NCI-H146 treated with DMSO at 0.1 percent for 48 hours (cell line): ENCODE measurements at regions not wholly inside any gene's neighbourhood (a gene's known extent, or its start where the extent isn't known, plus 50 kb on each side); places are given as distances from the start of the nearest gene placed in this dataset.

Experiments
- DNase-seq: peaks from one replicate; lab custom pipeline; 2025; ENCODE audit not compliant: unreplicated experiment; lab: John Stamatoyannopoulos, UW

DNA sequence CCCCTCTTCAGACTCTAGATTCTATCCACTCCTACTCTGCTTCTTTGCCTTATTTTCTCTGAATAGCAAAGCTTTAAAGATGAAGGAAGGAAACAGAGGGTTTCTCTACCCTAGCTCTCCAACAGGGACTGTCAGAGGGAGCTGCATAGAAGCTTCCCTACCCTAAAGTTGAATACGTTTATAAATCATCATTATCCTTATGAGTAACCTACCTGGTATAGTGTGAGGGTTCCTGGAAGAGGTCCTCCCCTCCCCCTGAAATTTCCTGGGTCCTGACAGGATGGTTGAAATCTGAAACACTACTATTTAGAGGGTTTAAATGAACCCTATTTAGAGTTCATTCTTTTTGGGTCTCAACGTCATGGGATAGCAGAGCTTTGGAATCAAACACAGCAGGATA lies 187.0 kb upstream of the RBPJ start:
- DNase-seq, result no peak

GRCh38 chr4:26135331-26135730 lies 185.5 kb upstream of the RBPJ start:
- DNase-seq, result no peak

DNA sequence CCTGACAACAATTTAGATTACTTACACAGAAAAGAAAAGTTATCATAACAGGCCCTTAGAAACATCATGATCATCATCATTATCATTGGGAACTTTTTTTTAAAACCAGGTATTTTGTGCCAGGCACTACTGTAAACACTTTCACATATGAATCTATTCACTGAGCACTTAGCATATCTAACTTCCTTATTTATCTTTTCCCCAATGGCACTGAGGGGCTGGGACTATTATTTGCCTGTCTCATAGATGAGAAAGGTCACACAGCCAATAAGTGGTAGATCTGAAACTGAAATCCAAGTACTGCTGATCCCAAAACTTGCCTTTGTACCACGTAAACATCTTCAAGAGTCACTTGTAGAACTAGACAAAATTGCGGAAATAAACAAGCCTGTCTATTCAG lies 184.2 kb upstream of the RBPJ start:
- no peak for DNase-seq

DNA sequence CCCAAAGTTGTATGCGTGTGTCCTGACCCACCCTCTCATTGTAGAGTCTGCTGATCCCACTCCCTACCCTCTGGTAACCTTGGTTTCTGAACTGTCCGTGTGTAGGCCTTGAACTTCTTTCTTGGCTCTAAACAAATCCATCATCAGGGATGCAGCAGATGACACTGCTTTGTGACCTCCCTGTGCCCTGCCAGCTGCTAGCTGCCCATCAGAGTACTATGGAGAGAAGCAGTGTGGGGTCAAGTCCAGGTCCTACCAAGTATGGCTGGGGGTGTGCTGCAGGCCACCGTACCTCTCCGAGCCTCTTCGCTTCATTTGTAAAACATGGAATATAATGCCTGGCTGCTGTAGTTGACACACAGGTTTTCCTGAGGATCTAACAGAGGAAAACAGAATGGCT lies 183.5 kb upstream of the RBPJ start:
- no peak for DNase-seq

GRCh38 chr4:26139310-26139924 lies 181.4 kb upstream of the RBPJ start:
- no peak for DNase-seq

DNA sequence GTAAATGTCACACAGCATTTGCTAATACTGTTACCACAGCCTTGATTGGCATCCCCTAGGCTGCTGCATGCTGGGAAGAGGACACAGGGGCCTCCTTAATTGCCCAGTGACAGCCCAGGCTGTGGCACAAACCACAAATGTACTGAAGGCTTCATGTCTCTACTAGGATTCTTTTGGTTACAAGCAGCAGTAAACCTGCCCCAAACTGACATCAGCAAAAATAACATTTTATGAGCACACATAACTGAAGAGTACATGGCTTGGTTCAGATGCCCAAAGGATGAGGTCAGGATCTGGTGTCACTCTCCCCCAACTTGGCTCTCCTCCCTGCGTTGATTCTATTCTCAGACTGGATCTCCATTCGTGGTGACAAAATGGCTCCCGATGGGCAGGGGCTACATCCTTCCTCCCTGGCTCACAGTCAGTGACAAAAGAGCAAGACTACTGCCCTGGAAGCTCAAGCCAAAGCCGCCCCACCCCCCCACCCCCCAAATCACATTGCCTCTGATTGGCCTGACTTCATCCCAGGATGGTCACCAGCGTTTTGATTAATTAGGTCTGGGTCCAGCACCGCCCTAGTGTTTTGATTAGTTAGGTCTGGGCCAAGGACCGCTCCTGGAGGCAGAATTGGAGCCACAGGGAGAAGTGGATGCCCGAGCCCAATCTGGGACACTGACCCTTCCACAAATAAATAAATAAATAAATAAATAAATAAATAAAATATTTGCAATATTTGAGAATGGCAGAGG lies 180.5 kb upstream of the RBPJ start:
- DNase-seq, result no peak

DNA sequence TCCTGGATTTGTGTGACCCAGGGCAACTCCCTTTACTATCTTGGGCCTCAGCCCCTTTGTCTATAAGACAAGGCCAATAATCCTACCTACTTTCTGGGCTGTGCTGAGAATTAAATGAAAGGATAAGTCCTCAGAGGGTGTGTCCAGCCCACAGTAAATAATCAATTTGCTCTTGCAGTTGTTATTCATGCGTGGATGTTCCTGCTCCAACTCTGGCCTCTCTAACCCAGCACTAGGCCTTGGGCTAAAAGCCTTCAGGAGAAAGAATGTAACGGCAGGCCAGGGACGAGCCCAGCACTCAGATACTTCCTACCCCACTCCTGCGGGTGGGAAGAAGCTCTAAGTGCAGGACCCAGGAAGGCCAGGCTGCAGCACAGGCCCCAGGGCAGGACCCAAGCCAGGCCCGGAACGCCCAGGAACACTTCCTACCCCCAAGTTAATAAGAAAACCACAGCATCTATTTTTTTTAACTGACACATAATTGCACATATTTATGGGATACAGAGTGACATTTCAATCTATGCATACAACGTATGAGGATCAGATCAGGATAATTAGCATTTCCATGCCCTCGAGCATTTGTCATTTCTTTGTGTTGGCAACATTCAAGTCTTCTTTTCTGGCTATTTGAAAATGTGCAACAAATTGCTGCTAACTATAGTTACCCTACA lies 179.6 kb upstream of the RBPJ start:
- no peak for DNase-seq

- no peak for DNase-seq
Measured at GRCh38 chr4:26141911-26142638, 178.7 kb upstream of the RBPJ start.

DNA sequence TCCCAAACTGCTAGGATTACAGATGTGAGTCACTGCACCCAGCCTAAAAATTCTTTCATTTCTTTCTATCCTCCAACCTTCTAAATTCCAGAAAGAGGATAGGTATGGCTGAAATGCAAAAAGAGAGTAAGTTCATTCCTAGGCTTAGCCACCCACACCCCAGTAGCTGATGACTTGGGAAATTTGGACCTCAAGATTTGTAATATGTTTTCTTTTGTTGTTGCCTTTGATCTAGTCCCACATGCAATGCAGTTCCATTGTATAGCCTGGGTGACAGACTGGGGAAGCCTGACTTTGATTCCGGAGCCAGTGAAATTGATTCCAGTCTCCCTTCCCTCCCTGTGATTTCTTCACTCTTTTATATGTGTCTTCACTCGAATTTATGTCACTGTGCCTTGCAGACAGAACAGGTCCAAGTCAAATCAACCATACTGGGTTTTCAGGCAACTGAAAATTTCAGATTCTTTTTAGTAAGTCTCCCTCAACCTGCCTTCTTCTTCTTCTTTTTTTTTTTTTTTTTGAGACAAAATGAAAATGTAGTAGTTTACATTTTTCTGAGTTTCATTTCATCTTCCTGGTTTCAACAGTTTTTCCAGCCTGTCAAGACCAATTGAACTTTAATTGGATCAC lies 176.2 kb upstream of the RBPJ start:
- DNase-seq, result no peak

DNA sequence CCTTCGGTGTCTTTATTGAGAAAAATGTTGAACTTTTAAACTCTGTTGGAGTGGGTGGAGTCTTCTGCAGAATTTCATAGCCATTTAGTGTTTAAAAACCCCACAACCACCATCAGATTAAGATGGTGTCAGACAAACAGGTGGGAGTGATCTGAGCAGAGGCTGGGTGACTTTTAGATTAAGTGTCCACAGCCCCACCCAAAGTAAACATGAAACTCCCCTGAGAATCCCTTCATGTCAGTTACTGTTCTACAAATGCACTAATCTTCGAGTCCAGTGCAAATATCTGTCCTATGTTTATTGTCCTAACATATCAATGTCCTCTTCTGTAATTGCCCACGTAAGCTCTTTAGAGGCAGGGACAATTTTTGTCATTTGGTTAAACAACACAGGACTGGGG lies 175.6 kb upstream of the RBPJ start:
- no peak for DNase-seq

GRCh38 chr4:26148927-26149326 lies 171.9 kb upstream of the RBPJ start:
- DNase-seq, result no peak

DNA sequence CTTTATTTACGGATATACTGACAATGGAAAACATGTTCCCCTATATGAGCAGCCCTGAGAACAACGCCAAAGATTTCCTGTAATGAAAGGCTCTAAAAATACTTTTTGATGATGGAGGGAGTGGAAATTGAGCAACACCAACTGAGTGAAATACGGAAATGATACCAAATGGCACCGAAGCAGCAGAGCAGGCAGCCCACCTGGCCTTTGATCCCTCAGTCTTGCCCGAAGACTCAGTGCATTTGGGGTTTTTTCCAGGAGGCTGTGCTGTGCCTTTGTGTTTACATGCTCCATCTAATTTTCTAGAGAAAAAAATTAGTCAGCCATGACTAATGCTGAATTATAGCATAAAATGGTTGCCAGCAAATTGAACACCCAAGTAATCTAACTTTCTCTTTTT lies 169.9 kb upstream of the RBPJ start:
- no peak for DNase-seq

DNA sequence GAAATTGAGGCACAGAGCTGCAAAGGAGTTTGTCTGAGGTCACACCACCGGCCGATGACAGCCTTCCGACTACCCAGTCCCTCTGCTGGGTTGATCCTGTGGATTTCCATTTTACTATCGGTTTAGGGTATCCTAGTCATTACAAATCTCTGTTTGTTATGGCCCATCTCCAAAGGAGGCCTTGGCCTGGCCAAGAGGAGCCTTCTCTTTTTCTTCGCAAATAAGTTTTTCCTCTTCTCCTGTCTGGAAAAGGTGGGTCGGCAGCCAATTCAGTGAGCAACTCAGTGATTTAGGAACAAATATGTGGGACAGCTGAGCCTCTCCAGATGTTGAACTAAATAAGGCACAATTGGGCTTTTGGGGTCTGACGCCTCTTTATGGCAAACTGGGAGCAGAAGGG lies 169.2 kb upstream of the RBPJ start:
- no peak for DNase-seq

DNA sequence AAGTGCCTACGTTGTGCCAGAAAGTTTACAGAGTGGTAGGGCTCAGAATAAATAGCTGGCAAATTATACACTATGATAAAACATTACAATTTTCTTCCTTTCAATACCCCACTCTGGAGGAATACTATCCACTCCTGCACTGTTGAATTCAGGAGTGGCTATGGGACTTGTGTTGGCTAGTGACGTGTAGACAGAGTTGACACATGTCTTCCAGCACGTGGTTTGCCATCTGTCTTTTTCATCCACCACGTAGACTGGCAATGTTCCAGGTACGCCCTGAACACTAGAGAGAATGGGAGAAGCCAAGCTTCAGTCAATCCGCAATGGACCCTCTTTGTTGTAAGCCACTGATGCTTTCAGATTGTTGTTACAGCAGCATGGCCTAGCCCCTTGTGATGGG lies 168.8 kb upstream of the RBPJ start:
- no peak for DNase-seq

DNA sequence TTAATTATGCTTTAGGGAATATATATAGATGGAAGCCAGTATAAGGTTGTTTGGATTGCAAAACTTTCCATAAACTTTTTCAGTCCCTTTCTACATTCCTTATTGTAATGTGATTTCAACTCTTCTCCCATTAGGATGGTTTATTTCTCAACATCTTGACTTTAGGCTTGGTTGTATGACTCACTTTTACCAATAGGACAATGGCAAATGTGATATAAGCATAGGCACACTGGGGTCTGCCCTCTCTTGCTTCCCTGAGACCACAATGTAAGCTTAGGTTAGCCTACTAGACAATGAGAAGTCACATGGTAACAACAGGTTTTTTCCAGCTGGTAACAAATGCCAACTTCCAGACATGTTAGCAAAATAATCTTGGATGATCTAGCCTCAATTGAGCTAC lies 163.3 kb upstream of the RBPJ start:
- no peak for DNase-seq

DNA sequence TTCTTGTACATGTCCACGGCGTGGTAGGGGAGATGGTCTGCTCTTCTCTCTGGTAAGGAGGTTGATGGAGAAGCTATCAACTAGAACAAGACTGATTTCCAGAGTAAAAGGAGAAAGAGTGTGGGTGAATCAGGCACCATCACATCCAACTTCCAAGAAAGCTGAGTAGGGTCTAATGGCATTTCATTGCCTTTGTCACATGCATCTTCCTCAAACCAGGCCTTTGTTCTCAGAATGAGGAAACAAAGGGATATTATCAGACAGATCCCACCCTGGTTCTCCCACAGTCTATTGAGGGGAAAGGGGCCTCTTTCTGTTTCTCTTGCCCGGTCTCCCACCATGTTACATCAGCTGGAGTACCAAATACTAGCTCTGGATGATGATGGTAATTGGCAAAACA lies 160.2 kb upstream of the RBPJ start:
- DNase-seq, result no peak

DNA sequence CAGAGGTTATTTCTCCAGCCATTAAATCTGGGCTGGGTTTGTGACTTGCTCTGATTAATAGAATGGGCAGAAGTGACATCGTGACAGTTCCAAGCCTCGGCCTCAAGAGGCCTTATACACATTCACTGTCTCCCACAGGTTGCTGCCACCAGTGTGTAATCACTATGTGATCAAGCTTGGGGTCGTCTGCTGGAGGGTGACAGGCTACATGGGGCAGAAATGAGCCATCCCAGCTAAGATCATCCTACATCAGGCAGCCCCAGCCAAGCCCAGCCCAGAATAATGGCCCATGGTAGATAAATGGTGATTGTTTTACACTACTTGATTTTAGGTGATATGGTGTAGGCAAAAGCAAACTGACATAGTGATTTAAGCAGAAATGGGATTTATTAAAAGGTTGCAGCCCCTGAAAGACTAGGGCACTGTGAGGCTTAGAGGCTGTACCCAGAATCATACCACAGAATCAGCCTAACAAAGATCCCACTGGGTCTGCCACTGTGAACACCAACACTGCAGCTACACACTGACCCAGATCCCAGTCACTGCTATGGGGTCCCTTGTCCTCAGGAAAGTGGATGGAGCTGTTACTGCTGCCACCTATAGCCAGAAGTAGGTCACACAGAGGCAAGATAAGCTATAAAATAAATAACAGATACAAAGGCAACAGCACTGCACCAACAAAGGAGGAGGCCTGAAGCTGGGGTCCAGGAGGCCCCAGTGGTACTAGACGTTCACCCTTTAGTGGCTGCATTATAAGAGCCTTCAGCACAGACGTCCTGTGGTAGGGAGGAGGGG lies 159.6 kb upstream of the RBPJ start:
- DNase-seq, result no peak

- DNase-seq, result no peak
Measured at GRCh38 chr4:26162101-26162500, 158.7 kb upstream of the RBPJ start.

DNA sequence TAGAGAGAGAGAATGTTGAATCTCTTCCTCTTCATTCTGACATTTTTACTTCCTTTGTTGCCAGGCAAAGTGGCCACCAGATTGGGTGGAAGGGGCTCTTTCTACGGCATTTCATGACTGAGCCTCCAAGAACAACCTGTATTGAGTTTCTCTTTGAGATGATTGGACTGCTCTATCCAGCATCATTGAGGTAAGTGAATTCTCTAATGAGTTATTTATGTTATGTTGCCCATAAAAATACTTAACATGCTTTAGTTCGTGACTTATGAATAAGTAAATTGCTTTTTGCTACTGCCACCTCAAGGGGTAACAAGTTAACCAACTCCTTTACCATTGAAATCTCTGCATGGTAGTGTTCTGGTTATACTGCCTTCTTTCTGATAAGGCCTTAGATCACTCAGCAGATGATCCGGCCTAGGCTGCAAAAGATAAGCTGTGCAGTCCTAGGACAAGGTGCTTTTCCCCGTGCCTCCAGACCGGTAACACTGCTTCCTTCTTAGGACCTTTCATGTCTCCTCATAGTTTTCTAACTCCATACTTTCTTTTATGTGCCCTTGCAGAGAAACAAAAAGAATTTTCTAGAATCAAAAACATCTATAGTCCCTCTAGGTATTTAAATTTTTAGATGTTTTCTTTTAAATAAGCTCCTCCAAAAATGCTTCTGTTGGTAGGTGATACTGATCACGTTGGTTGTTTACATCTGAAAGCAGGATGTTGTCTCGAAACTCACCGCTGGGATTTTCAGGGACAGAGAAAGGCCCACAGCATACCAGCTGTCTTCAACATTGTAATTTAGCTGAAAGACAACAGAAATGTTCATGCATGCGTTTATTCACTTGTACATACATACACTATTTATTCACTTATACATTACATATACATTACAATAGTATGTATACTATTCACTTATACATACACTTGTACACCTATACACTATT lies 157.1 kb upstream of the RBPJ start:
- no peak for DNase-seq
